WTC11 (cell line): ENCODE measurements at regions not wholly inside any gene's neighbourhood (a gene's known extent, or its start where the extent isn't known, plus 50 kb on each side); places are given as distances from the start of the nearest gene placed in this dataset.

Source experiments
- CREM ChIP-seq: sonication (generic); formaldehyde crosslinking; IDR thresholded peaks from 2 replicates; pipeline ENCODE4 v1.8.1; 2022; ENCODE audit warnings: mild to moderate bottlenecking, missing genetic modification reagents, moderate library complexity
- IRF2 ChIP-seq: sonication (generic); formaldehyde crosslinking; IDR thresholded peaks from 2 replicates; pipeline ENCODE4 v1.8.0; 2022; ENCODE audit warnings: low read depth, missing genetic modification reagents, borderline replicate concordance
- MXD4 ChIP-seq: fragments of 250-450 bp; sonication (Bioruptor Pico); IDR thresholded peaks from 2 replicates; pipeline ENCODE4 v1.8.0; 2021; ENCODE audit warnings: mild to moderate bottlenecking, moderate library complexity, borderline replicate concordance
- ZNF138 ChIP-seq: sonication (generic); formaldehyde crosslinking; conservative IDR thresholded peaks from 2 replicates; pipeline ENCODE4 v1.8.1; 2022; ENCODE audit warnings: mild to moderate bottlenecking, moderate library complexity, missing genetic modification reagents
- TF ChIP-seq, protein P1 (sequence below): fragments of 200-600 bp; IDR thresholded peaks from 2 replicates; pipeline ENCODE4 v1.8.0; 2022; ENCODE audit warnings: antibody characterized with exemption
- TF ChIP-seq, protein P2 (sequence below): sonication (generic); formaldehyde crosslinking; IDR thresholded peaks from 2 replicates; pipeline ENCODE4 v1.8.0; 2022; ENCODE audit warnings: mild to moderate bottlenecking, missing genetic modification reagents
- TF ChIP-seq, protein P3 (sequence below): sonication (generic); formaldehyde crosslinking; IDR thresholded peaks from 2 replicates; pipeline ENCODE4 v1.8.1; 2023; ENCODE audit warnings: mild to moderate bottlenecking, missing genetic modification reagents
- TF ChIP-seq, protein P4 (sequence below): fragments of 250-450 bp; sonication (Bioruptor Pico); IDR thresholded peaks from 2 replicates; pipeline ENCODE4 v1.8.0; 2021; ENCODE audit warnings: mild to moderate bottlenecking
- TF ChIP-seq, protein P5 (sequence below): sonication (generic); formaldehyde crosslinking; IDR thresholded peaks from 2 replicates; pipeline ENCODE4 v1.8.0; 2023; ENCODE audit warnings: mild to moderate bottlenecking, missing genetic modification reagents

DNA sequence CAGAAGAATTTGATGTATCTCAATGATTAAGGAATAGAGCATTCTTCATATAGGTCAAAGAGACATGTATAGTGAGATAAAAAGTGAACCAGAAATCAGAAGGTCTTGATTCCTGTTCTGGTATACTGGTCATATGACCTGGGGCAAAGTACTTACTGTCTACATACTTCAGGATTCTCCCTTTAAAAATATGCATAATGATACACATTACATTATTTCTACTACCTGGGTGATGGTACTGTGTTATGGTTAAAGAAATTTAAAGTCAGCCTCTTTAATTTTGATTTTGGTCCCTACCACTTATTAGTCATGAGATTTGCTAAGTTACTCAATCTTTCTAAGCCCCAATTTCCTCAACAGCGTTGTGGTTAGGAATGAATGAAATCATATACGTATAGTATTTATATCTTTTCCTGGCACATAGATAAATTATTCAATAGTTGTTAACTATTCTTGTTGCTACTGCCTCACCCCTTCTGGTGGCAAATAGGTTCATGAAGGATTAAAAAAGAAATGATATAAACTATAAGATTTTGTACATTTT lies 984.1 kb downstream of the TLE4 start:
- TF ChIP-seq, protein P1, sequence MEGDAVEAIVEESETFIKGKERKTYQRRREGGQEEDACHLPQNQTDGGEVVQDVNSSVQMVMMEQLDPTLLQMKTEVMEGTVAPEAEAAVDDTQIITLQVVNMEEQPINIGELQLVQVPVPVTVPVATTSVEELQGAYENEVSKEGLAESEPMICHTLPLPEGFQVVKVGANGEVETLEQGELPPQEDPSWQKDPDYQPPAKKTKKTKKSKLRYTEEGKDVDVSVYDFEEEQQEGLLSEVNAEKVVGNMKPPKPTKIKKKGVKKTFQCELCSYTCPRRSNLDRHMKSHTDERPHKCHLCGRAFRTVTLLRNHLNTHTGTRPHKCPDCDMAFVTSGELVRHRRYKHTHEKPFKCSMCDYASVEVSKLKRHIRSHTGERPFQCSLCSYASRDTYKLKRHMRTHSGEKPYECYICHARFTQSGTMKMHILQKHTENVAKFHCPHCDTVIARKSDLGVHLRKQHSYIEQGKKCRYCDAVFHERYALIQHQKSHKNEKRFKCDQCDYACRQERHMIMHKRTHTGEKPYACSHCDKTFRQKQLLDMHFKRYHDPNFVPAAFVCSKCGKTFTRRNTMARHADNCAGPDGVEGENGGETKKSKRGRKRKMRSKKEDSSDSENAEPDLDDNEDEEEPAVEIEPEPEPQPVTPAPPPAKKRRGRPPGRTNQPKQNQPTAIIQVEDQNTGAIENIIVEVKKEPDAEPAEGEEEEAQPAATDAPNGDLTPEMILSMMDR, result no peak
- TF ChIP-seq IRF2 (CRISPR knock-in tag), result no peak
- TF ChIP-seq, protein P2, sequence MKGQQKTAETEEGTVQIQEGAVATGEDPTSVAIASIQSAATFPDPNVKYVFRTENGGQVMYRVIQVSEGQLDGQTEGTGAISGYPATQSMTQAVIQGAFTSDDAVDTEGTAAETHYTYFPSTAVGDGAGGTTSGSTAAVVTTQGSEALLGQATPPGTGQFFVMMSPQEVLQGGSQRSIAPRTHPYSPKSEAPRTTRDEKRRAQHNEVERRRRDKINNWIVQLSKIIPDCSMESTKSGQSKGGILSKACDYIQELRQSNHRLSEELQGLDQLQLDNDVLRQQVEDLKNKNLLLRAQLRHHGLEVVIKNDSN (CRISPR knock-in tag), result no peak
- no peak for TF ChIP-seq MXD4
- TF ChIP-seq, protein P3, sequence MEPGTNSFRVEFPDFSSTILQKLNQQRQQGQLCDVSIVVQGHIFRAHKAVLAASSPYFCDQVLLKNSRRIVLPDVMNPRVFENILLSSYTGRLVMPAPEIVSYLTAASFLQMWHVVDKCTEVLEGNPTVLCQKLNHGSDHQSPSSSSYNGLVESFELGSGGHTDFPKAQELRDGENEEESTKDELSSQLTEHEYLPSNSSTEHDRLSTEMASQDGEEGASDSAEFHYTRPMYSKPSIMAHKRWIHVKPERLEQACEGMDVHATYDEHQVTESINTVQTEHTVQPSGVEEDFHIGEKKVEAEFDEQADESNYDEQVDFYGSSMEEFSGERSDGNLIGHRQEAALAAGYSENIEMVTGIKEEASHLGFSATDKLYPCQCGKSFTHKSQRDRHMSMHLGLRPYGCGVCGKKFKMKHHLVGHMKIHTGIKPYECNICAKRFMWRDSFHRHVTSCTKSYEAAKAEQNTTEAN, result no peak
- TF ChIP-seq CREM (CRISPR knock-in tag), result no peak
- TF ChIP-seq ZNF138 (CRISPR knock-in tag), result no peak
- TF ChIP-seq, protein P4, sequence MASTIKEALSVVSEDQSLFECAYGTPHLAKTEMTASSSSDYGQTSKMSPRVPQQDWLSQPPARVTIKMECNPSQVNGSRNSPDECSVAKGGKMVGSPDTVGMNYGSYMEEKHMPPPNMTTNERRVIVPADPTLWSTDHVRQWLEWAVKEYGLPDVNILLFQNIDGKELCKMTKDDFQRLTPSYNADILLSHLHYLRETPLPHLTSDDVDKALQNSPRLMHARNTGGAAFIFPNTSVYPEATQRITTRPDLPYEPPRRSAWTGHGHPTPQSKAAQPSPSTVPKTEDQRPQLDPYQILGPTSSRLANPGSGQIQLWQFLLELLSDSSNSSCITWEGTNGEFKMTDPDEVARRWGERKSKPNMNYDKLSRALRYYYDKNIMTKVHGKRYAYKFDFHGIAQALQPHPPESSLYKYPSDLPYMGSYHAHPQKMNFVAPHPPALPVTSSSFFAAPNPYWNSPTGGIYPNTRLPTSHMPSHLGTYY (CRISPR knock-in tag), result no peak
- TF ChIP-seq, protein P5, sequence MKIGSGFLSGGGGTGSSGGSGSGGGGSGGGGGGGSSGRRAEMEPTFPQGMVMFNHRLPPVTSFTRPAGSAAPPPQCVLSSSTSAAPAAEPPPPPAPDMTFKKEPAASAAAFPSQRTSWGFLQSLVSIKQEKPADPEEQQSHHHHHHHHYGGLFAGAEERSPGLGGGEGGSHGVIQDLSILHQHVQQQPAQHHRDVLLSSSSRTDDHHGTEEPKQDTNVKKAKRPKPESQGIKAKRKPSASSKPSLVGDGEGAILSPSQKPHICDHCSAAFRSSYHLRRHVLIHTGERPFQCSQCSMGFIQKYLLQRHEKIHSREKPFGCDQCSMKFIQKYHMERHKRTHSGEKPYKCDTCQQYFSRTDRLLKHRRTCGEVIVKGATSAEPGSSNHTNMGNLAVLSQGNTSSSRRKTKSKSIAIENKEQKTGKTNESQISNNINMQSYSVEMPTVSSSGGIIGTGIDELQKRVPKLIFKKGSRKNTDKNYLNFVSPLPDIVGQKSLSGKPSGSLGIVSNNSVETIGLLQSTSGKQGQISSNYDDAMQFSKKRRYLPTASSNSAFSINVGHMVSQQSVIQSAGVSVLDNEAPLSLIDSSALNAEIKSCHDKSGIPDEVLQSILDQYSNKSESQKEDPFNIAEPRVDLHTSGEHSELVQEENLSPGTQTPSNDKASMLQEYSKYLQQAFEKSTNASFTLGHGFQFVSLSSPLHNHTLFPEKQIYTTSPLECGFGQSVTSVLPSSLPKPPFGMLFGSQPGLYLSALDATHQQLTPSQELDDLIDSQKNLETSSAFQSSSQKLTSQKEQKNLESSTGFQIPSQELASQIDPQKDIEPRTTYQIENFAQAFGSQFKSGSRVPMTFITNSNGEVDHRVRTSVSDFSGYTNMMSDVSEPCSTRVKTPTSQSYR (CRISPR knock-in tag), result no peak
